Liver (tissue), 3 donors: ENCODE measurements at regions not wholly inside any gene's neighbourhood (a gene's known extent, or its start where the extent isn't known, plus 50 kb on each side); places are given as distances from the start of the nearest gene placed in this dataset.

ENCODE experiments used
- FOXA1 ChIP-seq: IDR thresholded peaks from 2 replicates; pipeline ENCODE4 v1.6.1; 2016; ENCODE audit warnings: antibody characterized with exemption
- GABPA ChIP-seq, 2 donors: IDR thresholded peaks in 1 of 2; conservative IDR thresholded peaks in 1 of 2; 2 replicates each; pipeline ENCODE4 v1.6.1; 2016; ENCODE audit warnings: antibody characterized with exemption in 2 of 2, mild to moderate bottlenecking in 1 of 2, moderate library complexity in 1 of 2
- HNF4G ChIP-seq: IDR thresholded peaks from 2 replicates; pipeline ENCODE4 v1.6.1; 2016; ENCODE audit warnings: antibody characterized with exemption
- RAD21 ChIP-seq, 2 donors: IDR thresholded peaks; 2 replicates each; pipeline ENCODE4 v1.6.1; 2016; ENCODE audit warnings: antibody characterized with exemption in 2 of 2, mild to moderate bottlenecking in 2 of 2
- SP1 ChIP-seq: IDR thresholded peaks from 2 replicates; pipeline ENCODE4 v1.6.1; 2018; ENCODE audit warnings: antibody characterized with exemption, mild to moderate bottlenecking
- TF ChIP-seq, protein P1 (sequence below): fragments of 150-350 bp; IDR thresholded peaks from 2 replicates; pipeline ENCODE4 v1.5.1; 2017; ENCODE audit warnings: improper control_type of control experiment, low read depth, low read length; ENCODE audit not compliant: missing input control
- TF ChIP-seq, protein P2 (sequence below): IDR thresholded peaks from 2 replicates; pipeline ENCODE4 v1.6.1; 2016; ENCODE audit warnings: antibody characterized with exemption
- donor health status: healthy.
- donor health status: healthy.

DNA sequence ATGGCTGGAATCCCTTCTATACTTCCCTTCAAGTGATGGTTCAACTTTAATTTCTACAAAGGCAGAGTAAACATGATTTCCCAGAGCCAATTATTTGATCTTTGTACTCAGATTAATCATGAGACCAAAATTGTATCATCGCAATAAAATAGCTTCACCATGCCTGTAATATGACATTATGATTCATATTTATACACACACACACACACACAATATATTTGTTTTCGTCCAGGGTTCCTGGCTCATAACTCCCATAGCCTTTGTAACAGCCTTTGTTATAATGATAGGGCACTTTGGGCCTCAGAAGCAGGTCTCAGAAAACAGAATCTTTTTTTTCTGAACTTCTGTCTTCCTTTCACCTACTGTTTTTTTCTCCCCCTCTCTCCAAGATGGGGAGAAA is 270.6 kb downstream of the ADGRA3 start:
- TF ChIP-seq, protein P1, sequence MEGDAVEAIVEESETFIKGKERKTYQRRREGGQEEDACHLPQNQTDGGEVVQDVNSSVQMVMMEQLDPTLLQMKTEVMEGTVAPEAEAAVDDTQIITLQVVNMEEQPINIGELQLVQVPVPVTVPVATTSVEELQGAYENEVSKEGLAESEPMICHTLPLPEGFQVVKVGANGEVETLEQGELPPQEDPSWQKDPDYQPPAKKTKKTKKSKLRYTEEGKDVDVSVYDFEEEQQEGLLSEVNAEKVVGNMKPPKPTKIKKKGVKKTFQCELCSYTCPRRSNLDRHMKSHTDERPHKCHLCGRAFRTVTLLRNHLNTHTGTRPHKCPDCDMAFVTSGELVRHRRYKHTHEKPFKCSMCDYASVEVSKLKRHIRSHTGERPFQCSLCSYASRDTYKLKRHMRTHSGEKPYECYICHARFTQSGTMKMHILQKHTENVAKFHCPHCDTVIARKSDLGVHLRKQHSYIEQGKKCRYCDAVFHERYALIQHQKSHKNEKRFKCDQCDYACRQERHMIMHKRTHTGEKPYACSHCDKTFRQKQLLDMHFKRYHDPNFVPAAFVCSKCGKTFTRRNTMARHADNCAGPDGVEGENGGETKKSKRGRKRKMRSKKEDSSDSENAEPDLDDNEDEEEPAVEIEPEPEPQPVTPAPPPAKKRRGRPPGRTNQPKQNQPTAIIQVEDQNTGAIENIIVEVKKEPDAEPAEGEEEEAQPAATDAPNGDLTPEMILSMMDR = no peak
- TF ChIP-seq, protein P2, sequence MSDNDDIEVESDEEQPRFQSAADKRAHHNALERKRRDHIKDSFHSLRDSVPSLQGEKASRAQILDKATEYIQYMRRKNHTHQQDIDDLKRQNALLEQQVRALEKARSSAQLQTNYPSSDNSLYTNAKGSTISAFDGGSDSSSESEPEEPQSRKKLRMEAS = no peak
- TF ChIP-seq GABPA (IDR thresholded peaks at IDR 0.05 in 1 of 2, conservative IDR thresholded peaks at IDR 0.05 in 1 of 2) (no peak), RAD21 (IDR thresholded peaks at IDR 0.05) (no peak), HNF4G (no peak), SP1 (no peak), FOXA1 (no peak)
